HG02938 (cell line): ENCODE measurements at regions not wholly inside any gene's neighbourhood (a gene's known extent, or its start where the extent isn't known, plus 50 kb on each side); places are given as distances from the start of the nearest gene placed in this dataset.
"Not testable (repeated sequence)": the region's sequence is repeated elsewhere in the genome, so short reads cannot be mapped to it uniquely, and the experiment has no call there.

ENCODE experiments used
- ATAC-seq: cut with Tn5 transposase; IDR thresholded peaks from one replicate; pipeline ENCODE4 v1.9.1; 2021; ENCODE audit warnings: mild to moderate bottlenecking, moderate library complexity; ENCODE audit not compliant: unreplicated experiment

- ATAC-seq = no peak
These were observed 560.5 kb upstream of the NR5A2 start for GRCh38 chr1:199466961-199467360.

- no peak for ATAC-seq
These were observed 555.5 kb upstream of the NR5A2 start for GRCh38 chr1:199472018-199472417.

GRCh38 chr1:199472978-199473377, 554.5 kb upstream of the NR5A2 start:
- ATAC-seq = no peak

GRCh38 chr1:199474738-199475137, 552.8 kb upstream of the NR5A2 start:
- ATAC-seq = no peak

GRCh38 chr1:199482426-199482825, 545.1 kb upstream of the NR5A2 start:
- no peak for ATAC-seq

- ATAC-seq = no peak
These were observed 537.9 kb upstream of the NR5A2 start for GRCh38 chr1:199489594-199489993.

GRCh38 chr1:199490769-199491527, 536.6 kb upstream of the NR5A2 start:
- no peak for ATAC-seq

GRCh38 chr1:199495432-199495831, 532.1 kb upstream of the NR5A2 start:
- no peak for ATAC-seq

- peak; percentile 76 for ATAC-seq
These were observed 528.7 kb upstream of the NR5A2 start for GRCh38 chr1:199498802-199499201.

- ATAC-seq = no peak
These were observed 519.4 kb upstream of the NR5A2 start for GRCh38 chr1:199508072-199508471.

- no peak for ATAC-seq
These were observed 518.9 kb upstream of the NR5A2 start for GRCh38 chr1:199508653-199509052.

- ATAC-seq = no peak
These were observed 518.1 kb upstream of the NR5A2 start for GRCh38 chr1:199509456-199509855.

GRCh38 chr1:199510314-199510713, 517.2 kb upstream of the NR5A2 start:
- peak; percentile 74 for ATAC-seq

GRCh38 chr1:199512037-199512710, 515.3 kb upstream of the NR5A2 start:
- no peak for ATAC-seq

GRCh38 chr1:199515261-199515660, 512.2 kb upstream of the NR5A2 start:
- ATAC-seq = no peak

GRCh38 chr1:199522338-199522737, 505.2 kb upstream of the NR5A2 start:
- ATAC-seq = no peak

- no peak for ATAC-seq
These were observed 504.6 kb upstream of the NR5A2 start for GRCh38 chr1:199522936-199523335.

- no peak for ATAC-seq
These were observed 498.2 kb upstream of the NR5A2 start for GRCh38 chr1:199529324-199529723.

- not testable (repeated sequence) for ATAC-seq
These were observed 494.1 kb upstream of the NR5A2 start for GRCh38 chr1:199533361-199533760.

- peak; percentile 29 for ATAC-seq
These were observed 481.7 kb upstream of the NR5A2 start for GRCh38 chr1:199545780-199546179.

GRCh38 chr1:199546323-199546722, 481.2 kb upstream of the NR5A2 start:
- peak; percentile 68 for ATAC-seq

- no peak for ATAC-seq
These were observed 478.1 kb upstream of the NR5A2 start for GRCh38 chr1:199549421-199549820.
